ENCODE measurements at regions not wholly inside any gene's neighbourhood (a gene's known extent, or its start where the extent isn't known, plus 50 kb on each side); places are given as distances from the start of the nearest gene placed in this dataset.

DNA sequence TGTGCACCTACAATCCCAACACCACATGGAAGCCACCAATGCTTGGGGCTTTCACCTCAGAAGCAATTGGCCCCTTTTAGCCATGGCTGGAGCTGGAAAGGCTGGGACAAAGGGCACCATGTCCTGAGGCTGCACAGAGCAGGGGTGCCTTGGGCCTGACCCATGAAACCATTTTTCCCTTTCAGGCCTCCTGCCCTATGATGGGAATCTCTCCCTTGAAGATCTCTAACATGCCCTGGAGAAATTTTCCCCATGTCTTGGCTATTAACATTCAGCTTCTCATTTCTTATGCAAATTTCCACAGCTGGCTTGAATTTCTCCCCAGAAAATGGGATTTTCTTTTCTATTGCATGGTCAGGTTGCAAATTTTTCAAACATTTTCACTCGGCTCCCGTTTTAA is 823.6 kb downstream of the GALC start:
- ATAC-seq (no peak), DNase-seq (no peak)
- Mint-ChIP-seq H3K27ac (no peak overlapping the region), H3K27me3 (no peaks in the 10 kb centered on the region), H3K36me3 (no peaks in the 10 kb centered on the region), H3K9me3 (ENCODE audit: low read depth) (peaks cover 8% of the 10 kb centered on the region), H3K4me3 (no peak overlapping the region), H3K4me1 (no peaks in the 10 kb centered on the region)
- CTCF ChIA-PET = no interaction called here

DNA sequence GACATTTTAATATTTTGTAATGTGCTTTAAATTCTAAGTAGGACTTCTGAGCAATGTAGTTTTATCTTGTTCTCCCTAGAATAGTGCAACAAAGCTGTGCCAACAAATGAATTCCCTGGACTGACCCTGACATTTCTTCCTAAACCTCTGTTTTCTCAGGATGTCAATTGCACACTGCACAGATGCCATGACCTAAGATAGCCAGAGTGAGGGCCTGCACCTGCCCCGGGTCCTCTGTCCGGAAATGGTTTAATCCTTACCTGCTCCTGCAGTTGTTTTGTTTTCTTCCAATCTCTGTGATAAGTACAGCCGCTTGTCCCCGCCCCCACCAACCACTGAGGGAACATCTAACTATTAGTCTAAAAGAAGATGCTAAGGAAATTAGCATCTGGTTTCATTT is 831.5 kb downstream of the GALC start:
- no peaks in the 10 kb centered on the region for H3K4me1 Mint-ChIP-seq
- ATAC-seq (no peak), DNase-seq (no peak)
- H3K4me3 Mint-ChIP-seq = no peak overlapping the region
- H3K27me3 Mint-ChIP-seq = no peaks in the 10 kb centered on the region
- CTCF ChIA-PET = no interaction called here
- H3K9me3 Mint-ChIP-seq (ENCODE audit: low read depth) = peaks cover 12% of the 10 kb centered on the region
- no peak overlapping the region for H3K27ac Mint-ChIP-seq
- no peaks in the 10 kb centered on the region for H3K36me3 Mint-ChIP-seq

DNA sequence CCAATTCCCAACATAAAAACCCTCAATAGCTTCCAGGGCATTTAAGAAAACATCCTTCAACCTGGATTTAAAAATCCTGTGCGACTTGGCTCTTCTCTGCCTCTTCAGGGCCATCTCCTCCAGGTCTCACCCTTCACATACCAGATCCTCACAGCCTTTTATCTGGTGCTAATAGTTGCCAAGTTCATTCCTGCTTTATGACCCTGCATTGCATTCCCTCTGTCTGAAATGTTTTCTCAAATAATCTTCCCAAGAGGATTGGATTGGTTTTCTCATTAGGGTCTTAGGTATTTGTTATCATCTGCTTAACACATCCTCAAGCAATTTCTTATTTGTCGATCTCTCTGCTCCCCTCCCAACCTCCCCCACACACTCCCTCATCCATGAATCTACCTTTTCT is 832.0 kb downstream of the GALC start:
- Mint-ChIP-seq H3K9me3 (ENCODE audit: low read depth) (peaks cover 12% of the 10 kb centered on the region), H3K4me3 (no peak overlapping the region), H3K4me1 (no peaks in the 10 kb centered on the region), H3K36me3 (no peaks in the 10 kb centered on the region), H3K27me3 (no peaks in the 10 kb centered on the region), H3K27ac (no peak overlapping the region)
- ATAC-seq = no peak
- CTCF ChIA-PET = no interaction called here
- DNase-seq = no peak

DNA sequence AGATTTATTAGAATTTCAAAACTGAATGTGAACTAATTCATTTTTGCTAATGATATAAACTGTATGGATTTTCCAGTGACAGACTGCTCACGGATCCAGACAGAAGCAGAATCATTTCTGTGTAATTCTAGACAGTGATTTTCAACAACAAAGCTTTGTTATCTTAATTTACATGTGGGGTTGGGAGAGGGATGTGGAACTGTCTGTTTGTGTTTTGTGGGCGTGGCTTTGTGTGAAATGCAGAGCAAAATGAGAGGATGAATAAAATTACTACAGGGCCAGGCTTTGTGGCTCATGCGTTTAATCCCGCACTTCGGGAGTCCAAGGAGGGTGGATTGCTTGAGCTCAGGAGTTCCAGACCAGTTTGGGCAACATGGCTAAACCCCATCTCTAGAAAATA is 834.7 kb downstream of the GALC start:
- ATAC-seq (no peak), DNase-seq (no peak)
- H3K27me3 Mint-ChIP-seq = no peaks in the 10 kb centered on the region
- H3K4me1 Mint-ChIP-seq = no peaks in the 10 kb centered on the region
- no peaks in the 10 kb centered on the region for H3K36me3 Mint-ChIP-seq
- peaks cover 8% of the 10 kb centered on the region for H3K9me3 Mint-ChIP-seq (ENCODE audit: low read depth)
- no peak overlapping the region for H3K27ac Mint-ChIP-seq
- CTCF ChIA-PET = no interaction called here
- no peak overlapping the region for H3K4me3 Mint-ChIP-seq

DNA sequence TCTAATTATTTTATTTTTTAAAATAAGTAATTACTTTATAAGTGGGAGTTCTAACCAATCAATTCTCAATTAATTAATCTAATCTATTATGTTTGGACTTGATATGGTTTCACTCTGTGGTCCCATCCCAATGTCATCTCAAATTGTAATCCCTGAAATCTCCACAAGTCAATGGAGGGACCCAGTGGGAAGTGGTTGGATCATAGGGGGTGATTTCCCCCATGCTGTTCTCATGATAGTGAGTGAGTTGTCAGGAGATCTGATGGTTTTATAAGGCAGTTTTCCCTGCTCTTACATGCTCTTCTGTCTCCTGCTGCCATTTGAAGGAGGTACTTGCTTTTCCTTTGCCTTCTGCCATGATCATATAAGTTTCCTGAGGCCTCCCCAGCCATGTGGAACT is 836.1 kb downstream of the GALC start:
- H3K27me3 Mint-ChIP-seq = no peaks in the 10 kb centered on the region

DNA sequence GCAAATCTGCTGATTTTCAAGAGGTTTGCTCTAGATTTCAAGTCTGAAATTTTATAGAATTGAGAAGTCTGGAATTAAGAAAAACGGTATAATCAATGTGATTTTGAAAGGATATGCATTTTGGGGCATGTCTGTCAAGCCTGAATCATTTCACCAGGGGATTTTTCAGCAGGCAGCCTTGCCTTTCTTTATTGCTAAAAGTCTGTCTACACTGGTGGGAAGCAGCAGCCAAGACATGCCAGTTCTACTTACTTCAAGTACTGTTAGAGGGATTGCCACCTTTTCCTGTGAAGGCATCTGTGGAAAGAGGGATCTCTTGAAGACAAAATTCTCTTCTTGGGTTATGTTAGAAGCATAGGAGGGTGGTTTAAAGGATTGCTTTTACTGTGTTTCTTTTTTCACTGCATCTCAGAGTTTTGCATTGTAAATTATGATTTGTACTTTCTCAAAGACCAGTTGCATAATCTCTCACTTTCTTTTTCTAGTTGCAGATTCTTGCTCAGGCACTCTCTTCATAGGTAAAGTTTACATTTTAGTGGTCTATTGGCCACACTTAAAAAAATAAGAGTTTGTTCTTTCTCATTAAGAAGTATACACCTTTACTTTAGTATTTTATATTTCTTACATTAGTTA is 837.0 kb downstream of the GALC start:
- Mint-ChIP-seq H3K36me3 (no peaks in the 10 kb centered on the region), H3K27me3 (no peaks in the 10 kb centered on the region), H3K4me1 (no peaks in the 10 kb centered on the region), H3K9me3 (ENCODE audit: low read depth) (peaks cover 9% of the 10 kb centered on the region), H3K27ac (no peak overlapping the region), H3K4me3 (no peak overlapping the region)
- CTCF ChIA-PET = no interaction called here
- DNase-seq = no peak
- ATAC-seq = no peak

More for the DNA sequence above, 836.1 kb downstream of the GALC start:
- CTCF ChIA-PET = no interaction called here
- Mint-ChIP-seq H3K4me3 (no peak overlapping the region), H3K27ac (no peak overlapping the region), H3K36me3 (no peaks in the 10 kb centered on the region), H3K9me3 (ENCODE audit: low read depth) (peaks cover 10% of the 10 kb centered on the region), H3K4me1 (no peaks in the 10 kb centered on the region)
- ATAC-seq (no peak), DNase-seq (no peak)

DNA sequence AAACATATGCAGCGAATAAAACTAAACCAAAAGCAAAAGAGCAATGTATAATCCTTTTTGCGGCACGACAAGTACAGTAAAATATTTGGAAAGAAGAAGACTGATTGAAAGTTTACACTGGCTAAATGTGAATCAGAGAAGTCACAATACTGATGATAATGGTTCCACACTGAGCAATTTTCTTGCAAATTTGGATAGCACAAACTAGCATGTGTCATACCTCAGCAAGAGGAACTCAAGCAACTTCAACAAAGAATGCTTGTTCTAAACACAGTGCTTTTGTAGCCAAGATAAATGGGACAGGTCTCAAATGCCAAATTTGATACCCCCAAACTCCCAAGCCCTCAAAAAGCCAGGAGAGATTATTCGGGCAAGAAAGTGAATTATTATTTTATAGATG is 839.1 kb downstream of the GALC start:
- CTCF ChIA-PET = no interaction called here
- Mint-ChIP-seq H3K27ac (no peak overlapping the region), H3K27me3 (no peaks in the 10 kb centered on the region), H3K4me3 (no peak overlapping the region), H3K9me3 (ENCODE audit: low read depth) (peaks cover 10% of the 10 kb centered on the region), H3K36me3 (no peaks in the 10 kb centered on the region), H3K4me1 (no peaks in the 10 kb centered on the region)
- no peak for ATAC-seq
- DNase-seq = no peak

DNA sequence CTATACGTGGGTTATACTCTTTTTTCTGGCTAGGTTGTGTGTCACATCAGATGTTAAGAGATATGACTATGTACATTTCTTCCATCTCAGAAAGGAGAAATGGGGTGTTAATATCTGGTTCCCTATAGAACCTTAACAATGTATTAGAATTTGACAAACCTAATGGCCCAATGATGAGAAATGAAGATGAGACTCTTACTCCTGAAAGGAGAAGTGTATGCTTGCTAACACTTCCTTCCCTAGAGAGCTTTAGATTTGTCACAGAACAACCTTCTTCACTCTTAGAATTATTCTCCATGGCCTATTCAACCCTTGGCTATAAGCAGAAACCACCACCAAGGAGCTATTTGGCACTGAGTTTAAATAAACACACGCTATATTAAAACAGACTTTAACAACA is 839.6 kb downstream of the GALC start:
- ATAC-seq = no peak
- CTCF ChIA-PET = no interaction called here

DNA sequence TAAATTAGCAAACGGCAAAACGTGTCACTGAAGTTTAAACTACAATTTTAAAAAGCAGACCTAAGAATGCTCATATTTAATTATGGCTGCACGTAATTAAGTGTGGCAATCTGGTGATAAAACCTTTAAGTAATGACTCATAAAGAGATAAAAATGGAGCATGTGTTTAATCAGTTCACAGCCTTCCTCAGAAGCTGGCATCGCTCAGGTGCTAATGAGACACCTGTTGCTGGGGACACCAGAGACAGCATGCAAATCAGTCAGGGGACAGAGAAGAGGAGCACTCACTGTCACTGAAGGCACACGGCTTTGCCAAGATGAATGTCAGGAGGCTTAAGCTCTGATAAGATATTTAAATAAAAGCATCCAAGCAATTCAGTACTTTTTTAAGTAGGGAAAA is 840.3 kb downstream of the GALC start:
- DNase-seq (no peak), ATAC-seq (no peak)
- Mint-ChIP-seq H3K27ac (no peak overlapping the region), H3K27me3 (no peaks in the 10 kb centered on the region), H3K4me1 (no peaks in the 10 kb centered on the region), H3K9me3 (ENCODE audit: low read depth) (peaks cover 11% of the 10 kb centered on the region), H3K4me3 (no peak overlapping the region), H3K36me3 (no peaks in the 10 kb centered on the region)
- CTCF ChIA-PET = no interaction called here

More for the DNA sequence above, 839.6 kb downstream of the GALC start:
- Mint-ChIP-seq H3K27me3 (no peaks in the 10 kb centered on the region), H3K36me3 (no peaks in the 10 kb centered on the region), H3K4me3 (no peak overlapping the region), H3K27ac (no peak overlapping the region), H3K4me1 (no peaks in the 10 kb centered on the region), H3K9me3 (ENCODE audit: low read depth) (peaks cover 11% of the 10 kb centered on the region)
- DNase-seq = no peak

DNA sequence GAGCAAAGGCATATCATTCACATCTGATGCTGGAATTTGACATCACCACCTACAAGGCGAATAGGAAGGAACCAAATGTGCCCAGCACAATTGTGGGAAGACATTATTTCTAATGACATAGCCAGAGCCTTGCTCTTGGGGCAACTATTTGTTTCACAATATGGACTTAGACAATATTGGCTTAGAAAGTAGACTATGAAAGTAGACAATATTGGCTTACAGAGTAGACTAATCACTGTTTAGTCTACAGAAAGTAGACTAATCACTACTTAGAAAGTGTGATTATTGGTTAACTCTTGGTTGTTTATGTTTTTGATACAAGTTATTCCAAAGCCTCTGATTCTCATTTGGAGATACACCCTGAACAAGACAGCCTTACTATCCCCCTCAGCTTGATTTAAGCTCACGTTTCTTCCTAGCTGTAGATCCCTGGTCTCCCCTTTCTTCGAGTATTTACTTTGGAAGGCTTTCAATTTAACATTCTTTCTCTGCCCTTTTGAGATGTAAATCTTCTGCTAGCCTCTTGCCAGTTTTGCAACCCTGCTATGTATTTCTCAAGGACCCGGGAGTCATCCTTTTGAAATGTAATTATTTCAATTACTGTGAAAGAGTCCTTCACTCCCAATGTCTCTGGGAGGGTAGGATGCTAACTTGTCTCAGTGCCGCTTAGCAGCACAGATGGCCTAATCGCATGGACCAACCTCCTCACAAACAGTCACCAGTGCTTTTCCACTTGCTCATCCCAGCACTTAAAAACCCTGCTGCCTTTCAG is 843.2 kb downstream of the GALC start:
- CTCF ChIA-PET = no interaction called here
- no peak overlapping the region for H3K27ac Mint-ChIP-seq
- H3K4me1 Mint-ChIP-seq = no peaks in the 10 kb centered on the region
- peaks cover 13% of the 10 kb centered on the region for H3K9me3 Mint-ChIP-seq (ENCODE audit: low read depth)
- ATAC-seq (no peak), DNase-seq (no peak)
- no peaks in the 10 kb centered on the region for H3K27me3 Mint-ChIP-seq
- H3K4me3 Mint-ChIP-seq = no peak overlapping the region
- no peaks in the 10 kb centered on the region for H3K36me3 Mint-ChIP-seq

DNA sequence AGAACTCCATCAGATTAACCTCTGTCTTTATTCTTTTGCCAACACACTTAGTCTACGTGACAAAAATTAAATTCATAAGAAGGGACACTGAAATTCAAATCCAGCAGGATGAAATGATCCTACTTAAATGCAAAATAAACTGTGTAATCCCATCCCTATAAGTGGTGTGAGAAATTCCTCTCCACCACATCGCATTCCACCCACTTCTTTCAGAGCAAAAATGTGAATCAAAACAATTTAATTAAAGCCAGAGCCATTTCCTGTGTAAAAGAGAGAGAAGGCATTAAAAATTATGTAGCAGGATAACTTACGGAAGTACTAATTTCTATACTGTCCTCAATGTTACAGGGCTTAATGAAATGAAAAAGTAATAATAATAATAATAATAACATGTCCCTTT is 844.3 kb downstream of the GALC start:
- H3K36me3 Mint-ChIP-seq = no peaks in the 10 kb centered on the region
- ATAC-seq (no peak), DNase-seq (no peak)
- peaks cover 13% of the 10 kb centered on the region for H3K9me3 Mint-ChIP-seq (ENCODE audit: low read depth)
- no peaks in the 10 kb centered on the region for H3K27me3 Mint-ChIP-seq
- no peaks in the 10 kb centered on the region for H3K4me1 Mint-ChIP-seq
- H3K4me3 Mint-ChIP-seq = no peak overlapping the region
- CTCF ChIA-PET = no interaction called here
- no peak overlapping the region for H3K27ac Mint-ChIP-seq

DNA sequence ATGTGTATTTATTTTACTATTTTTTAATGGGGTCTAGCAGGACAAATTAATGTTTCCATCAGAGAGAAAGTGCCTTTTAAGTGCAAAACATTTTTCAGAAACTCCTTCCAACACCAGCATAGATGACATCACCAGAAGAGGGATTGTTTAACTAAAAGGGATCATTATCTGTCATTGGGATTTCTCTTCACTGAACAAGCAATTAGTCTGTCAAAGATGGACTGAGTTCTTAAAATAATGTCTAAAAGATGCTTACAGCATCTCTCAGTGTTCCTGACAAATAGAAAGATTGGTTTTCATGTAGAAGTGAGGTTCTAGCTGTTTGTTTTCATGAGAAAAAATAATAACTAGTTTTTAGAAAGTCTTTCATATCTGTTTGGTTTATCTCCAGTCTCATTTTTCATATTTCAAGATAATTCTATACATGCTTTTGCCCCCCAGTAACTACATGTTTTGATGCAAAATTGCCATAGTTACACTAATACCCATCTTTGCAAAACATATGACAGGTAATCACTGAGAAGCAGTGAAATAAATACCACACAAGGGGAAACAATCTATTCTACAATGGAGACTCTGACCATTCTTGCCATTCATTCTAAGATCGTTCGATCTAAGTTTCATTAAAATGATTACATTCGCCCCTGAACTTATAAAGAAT is 850.3 kb downstream of the GALC start:
- Mint-ChIP-seq H3K4me1 (no peaks in the 10 kb centered on the region), H3K36me3 (no peaks in the 10 kb centered on the region), H3K27ac (no peak overlapping the region), H3K4me3 (no peak overlapping the region), H3K27me3 (no peaks in the 10 kb centered on the region), H3K9me3 (ENCODE audit: low read depth) (peaks cover 13% of the 10 kb centered on the region)
- DNase-seq = no peak
- no peak for ATAC-seq
- CTCF ChIA-PET = no interaction called here

DNA sequence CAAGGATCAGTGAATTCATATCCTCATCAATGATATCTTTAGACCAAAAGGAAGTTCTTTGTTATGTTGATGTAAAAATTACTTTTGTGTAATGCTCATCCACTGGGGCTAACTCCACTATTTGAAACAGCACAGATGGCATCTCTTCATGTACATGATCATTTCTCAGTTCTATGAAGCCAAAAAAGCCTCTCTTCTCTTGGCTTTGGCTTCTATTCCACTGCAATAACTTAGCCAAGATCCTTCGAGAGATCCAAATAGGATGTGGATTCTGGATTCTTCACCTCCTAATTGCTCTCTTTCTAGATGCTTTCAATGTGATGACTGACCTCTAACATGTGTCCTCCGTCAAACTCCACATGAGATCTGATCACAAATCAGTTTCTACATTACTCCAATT is 851.2 kb downstream of the GALC start:
- no peaks in the 10 kb centered on the region for H3K4me1 Mint-ChIP-seq
- H3K9me3 Mint-ChIP-seq (ENCODE audit: low read depth) = peaks cover 13% of the 10 kb centered on the region
- H3K27ac Mint-ChIP-seq = no peak overlapping the region
- no peak overlapping the region for H3K4me3 Mint-ChIP-seq
- no peaks in the 10 kb centered on the region for H3K36me3 Mint-ChIP-seq
- H3K27me3 Mint-ChIP-seq = no peaks in the 10 kb centered on the region
- DNase-seq = no peak
- no peak for ATAC-seq
- CTCF ChIA-PET = no interaction called here

DNA sequence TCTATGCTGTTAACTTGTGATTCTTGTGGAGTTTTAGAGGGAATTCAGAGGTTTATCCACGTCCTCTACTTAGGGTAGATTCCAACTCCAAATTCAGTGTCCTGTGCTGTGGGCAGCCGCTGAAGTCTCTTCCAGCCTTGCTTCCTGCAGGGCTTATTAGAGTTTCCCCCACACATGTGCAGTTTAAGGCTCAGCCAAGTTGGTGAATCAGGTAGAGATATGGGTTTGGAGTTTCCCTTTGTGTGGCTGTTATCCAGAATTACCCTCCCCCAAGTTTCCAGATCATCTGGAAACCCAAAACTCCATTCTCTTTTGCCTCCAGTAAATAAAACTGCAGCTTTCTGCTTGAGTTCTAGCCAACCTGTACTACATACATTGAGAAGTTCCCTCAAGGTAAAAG is 853.7 kb downstream of the GALC start:
- DNase-seq = no peak
- H3K27ac Mint-ChIP-seq = no peak overlapping the region
- H3K36me3 Mint-ChIP-seq = no peaks in the 10 kb centered on the region
- ATAC-seq = no peak
- no peaks in the 10 kb centered on the region for H3K4me1 Mint-ChIP-seq
- no peaks in the 10 kb centered on the region for H3K27me3 Mint-ChIP-seq
- H3K9me3 Mint-ChIP-seq (ENCODE audit: low read depth) = peaks cover 16% of the 10 kb centered on the region
- CTCF ChIA-PET = no interaction called here
- no peak overlapping the region for H3K4me3 Mint-ChIP-seq

Data from activated CD8-positive, alpha-beta memory T cell treated with anti-CD3 and anti-CD28 coated beads, Interleukin-2, amount 10 ng/mL, durations not matched to agents 7 days and 5 days (primary cell).